ENCODE measurements at regions not wholly inside any gene's neighbourhood (a gene's known extent, or its start where the extent isn't known, plus 50 kb on each side); places are given as distances from the start of the nearest gene placed in this dataset.
A peak's percentile ranks its signal among the peaks of the same experiment; 100 is the strongest.

DNA sequence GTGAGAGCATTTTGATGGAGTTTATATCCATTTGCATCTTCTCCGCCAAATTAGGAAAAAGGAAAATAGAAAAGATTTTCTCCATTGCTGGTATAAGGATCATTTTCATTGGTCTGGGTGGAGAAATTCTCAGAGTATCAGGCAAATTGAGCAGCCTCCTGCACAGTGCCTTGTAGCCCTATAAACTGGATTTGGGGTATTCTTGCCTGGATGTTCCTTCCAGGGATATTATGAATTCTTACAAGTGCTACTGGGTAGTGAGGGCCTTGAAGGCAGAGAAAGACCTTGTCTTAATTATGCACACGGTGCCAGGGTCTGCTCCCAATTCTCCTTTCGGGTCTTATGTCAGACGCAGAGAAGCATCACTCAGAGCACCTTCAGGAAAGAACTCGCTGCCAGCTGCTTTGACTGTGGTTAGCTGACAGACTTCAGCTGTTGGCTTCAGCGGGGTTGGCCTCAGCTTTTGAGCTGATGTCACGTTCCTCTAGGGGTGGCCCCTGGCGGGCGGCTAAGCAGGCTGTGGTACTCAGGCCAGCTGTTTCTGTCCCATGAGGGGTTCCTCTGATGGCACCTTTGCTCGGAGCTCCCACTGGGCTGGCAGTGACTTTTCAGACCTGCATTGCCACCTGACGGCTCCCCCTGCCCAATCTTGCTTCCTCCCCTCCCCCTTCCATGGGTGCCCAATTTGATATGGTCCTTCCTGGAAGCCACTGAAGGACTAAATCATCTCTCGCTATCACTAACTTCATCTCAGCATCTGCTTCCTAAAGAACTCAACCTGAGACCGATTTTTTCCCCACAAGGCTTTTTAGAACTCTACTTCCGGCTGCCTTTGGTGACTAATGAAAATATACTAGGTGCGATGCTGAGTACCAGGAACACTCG, 519.5 kb downstream of the BCOR start:
- DNase-seq = no peak

DNA sequence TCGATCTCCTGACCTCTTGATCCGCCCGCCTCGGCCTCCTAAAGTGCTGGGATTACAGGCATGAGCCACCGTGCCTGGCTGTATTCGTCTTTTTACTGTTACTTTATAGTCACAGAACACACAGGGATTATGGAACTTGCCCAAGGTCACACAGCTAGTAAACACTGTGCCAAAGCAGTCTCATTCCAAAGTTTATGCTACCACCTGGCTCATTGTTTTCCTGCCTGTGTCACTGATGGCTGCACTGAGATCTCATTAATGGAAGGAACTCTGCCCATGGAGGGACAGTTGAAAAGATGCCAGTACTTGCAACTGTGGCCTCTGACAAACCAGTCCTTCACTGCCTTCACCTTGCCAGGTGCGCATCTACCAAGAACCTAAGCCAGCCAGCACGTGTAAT, 517.7 kb downstream of the BCOR start:
- DNase-seq = no peak

- DNase-seq = no peak
Observed at GRCh38 chrX:39581411-39581810, 516.3 kb downstream of the BCOR start.

- DNase-seq = no peak
Observed at GRCh38 chrX:39582091-39582490, 515.7 kb downstream of the BCOR start.

- DNase-seq = no peak
Observed at GRCh38 chrX:39582976-39583375, 514.8 kb downstream of the BCOR start.

GRCh38 chrX:39585808-39586207, 511.9 kb downstream of the BCOR start:
- DNase-seq = no peak

DNA sequence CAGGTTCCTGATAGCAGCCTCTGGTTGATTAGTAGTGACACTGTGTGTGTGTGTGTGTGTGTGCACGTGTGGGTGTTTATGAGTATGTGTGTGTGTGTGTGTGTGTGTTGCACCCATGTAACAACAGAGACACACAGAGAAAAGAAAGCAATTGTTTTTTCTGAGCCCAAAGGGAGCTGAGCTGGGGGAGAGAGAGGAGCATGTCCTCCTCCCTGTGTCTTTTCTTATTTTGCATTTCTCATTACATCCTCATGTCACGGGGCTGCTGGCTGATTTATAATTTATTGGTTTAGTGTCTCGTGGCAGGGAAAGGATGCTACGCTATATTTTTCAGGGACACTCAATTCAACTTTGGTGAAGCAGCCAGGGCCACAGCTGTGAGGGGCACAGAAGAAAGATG, 511.4 kb downstream of the BCOR start:
- no peak for DNase-seq

- DNase-seq = no peak
Observed at GRCh38 chrX:39591099-39591498, 506.7 kb downstream of the BCOR start.

GRCh38 chrX:39592776-39593175, 505.0 kb downstream of the BCOR start:
- no peak for DNase-seq

DNA sequence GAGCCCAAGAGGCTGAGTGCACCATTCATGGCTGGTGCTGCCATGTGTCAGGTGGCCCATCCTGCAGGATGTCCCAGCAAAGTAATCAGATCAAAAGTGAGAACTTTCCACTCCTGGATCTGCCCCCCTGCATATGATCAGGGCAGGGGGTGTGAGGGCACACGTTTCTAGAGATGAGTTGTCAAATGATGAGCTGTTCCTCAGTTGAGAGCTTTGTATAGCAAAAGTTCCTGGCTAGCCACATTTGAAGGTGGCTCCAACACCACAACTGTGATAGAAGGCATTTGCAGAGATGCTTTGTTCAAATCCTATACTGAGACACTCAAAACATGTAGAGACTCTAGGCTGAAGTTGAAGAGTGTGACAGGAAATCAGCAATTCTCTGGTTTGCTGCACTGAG, 501.8 kb downstream of the BCOR start:
- no peak for DNase-seq

- DNase-seq = no peak
Observed at GRCh38 chrX:39596437-39596836, 501.3 kb downstream of the BCOR start.

- DNase-seq = no peak
Observed at GRCh38 chrX:39599339-39599738, 498.4 kb downstream of the BCOR start.

DNA sequence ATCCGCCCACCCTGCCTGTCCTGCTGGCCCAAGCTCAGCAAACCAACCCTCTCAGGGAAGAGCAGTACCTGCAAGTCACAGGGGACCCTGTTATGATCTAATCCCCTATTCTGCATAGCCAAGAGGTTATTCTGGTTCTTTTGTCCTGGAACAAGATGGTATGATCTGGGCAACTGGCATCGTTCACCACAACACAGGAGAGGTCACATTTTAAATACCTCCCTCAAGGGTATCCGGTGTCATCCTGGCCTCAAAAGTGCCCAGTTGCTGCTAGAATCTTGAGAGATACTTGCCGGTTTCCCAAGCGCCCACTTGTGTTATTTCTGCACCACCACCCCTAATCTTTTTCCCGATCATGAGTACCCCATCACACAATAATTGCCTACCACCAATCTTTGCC, 497.5 kb downstream of the BCOR start:
- DNase-seq = no peak

- no peak for DNase-seq
Observed at GRCh38 chrX:39601231-39602177, 496.3 kb downstream of the BCOR start.

DNA sequence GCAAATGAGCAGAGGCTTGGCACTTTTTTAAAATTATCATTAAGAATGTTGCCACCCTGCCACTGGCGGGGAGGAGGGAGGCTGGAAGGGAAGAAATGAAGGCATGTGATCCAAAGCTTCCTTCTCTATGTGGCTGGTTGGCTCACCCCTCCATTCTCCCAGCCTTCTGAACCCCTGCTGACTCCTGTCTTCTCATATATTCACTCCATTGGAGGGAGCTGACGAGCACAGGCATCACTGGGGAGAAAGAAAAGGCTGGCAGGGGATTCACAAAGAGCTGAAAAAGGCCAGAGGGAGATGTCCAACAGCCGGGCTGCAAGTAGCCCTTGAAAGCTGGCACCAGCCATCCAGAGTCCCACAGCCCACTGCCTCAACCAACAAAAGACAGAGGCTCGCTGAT, 495.6 kb downstream of the BCOR start:
- DNase-seq = no peak

- DNase-seq = no peak
Observed at GRCh38 chrX:39603230-39603629, 494.5 kb downstream of the BCOR start.

DNA sequence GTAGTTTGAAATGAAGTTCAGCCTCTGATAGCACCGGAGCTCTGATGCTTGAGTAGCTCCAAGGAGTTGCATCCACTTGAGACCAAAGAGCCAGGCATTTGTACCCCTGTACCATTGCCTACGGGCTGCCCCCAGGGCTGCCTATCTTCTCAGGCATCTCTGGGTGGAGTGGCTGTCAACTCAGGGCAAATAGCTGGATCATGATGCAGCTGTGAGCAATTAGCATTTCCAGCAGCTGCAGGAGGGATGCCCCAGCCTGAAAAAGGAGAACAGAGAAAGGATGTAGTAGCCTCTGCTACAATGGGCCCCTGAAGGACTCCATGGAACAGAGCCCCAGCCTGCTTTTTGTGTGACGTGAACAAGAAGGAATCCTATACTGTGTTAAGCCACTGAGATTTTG, 492.6 kb downstream of the BCOR start:
- no peak for DNase-seq

DNA sequence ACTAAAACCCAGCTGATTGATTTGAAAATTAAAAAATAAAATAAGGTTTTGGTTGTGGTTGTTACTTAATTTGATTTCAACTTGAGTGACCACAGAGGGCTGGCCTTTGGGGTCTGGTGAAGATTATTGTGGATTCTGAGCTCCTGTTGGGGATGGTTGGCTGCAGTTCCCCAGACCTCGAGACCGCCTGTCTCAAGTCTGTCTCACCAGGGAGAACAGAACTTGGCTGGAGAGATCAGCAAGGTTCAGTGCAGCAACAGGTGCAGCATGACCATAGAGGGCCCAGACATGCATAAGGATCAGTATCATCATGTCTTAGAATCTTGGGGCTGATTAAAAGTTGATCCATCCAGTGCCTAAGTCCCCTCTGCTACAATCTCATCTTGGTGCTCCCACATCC, 491.9 kb downstream of the BCOR start:
- DNase-seq = no peak

- no peak for DNase-seq
Observed at GRCh38 chrX:39609941-39610340, 487.8 kb downstream of the BCOR start.

GRCh38 chrX:39611468-39611867, 486.3 kb downstream of the BCOR start:
- DNase-seq = no peak

GRCh38 chrX:39613482-39613995, 484.2 kb downstream of the BCOR start:
- no peak for DNase-seq

DNA sequence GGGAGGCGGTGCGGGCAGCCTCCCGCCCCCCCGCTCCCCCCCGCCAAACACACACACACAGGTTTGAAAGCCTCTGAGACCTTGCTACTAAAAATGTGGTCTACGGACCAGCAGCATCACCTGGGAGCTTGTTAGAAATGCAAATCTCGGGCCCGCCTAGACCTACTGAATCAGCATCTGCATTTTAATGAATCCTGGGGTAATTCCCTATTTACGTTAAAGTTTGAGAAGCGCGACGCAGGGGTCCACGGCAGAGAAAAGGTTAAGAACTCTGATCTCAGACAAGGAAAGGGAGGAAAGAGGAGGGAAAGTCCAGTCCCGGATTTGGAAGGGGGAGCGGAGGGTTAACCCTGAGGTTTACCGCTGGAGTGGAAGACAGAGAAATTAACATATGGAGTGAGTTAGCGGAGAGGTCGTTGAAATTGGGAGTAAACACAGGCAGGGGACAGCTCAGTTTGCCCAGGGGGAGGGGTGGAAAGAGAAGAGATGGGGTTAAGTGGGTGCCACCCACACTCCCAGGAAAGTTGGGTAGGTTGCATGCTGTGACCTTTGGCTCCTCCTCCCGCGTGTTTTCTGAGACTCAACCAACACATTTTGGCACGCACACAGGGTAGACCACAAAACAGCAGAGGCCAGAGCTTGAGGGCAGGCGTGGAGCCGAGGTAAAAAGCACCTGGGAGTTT, 483.6 kb downstream of the BCOR start:
- DNase-seq = peak in 1 of 2 experiments; percentile 6

- no peak for DNase-seq
Observed at GRCh38 chrX:39614680-39614998, 483.1 kb downstream of the BCOR start.
